GM12878 (cell line): ENCODE measurements at regions not wholly inside any gene's neighbourhood (a gene's known extent, or its start where the extent isn't known, plus 50 kb on each side); places are given as distances from the start of the nearest gene placed in this dataset.

Experiments
- ATAC-seq: fragments of 200-7000 bp; cut with Tn5 transposase; 3 replicates; pipeline ENCODE4 v1.9.1; 2020; ENCODE audit warnings: mild to moderate bottlenecking, moderate library complexity
- BruUV-seq: library from RNA; stranded (reverse); fragments of 400-500 nt; replicated peaks from 2 replicates; lab custom pipeline; 2021; lab: Mats Ljungman, UMichigan
- CTCF ChIA-PET: fragments of 300-600 bp; sonication (Branson Sonifier 250); formaldehyde crosslinking; extraction: SDS; loops from one replicate; lab custom pipeline; 2021; ENCODE audit warnings: inconsistent platforms; lab: Yijun Ruan, JAX
- POLR2A ChIA-PET: fragments of 350-600 bp; formaldehyde crosslinking; extraction: SDS; loops from one replicate; lab custom pipeline; 2021; ENCODE audit warnings: inconsistent platforms; lab: Charles Lee
- RAD21 ChIA-PET: fragments of 300-600 bp; sonication (Branson Sonifier 250); formaldehyde crosslinking; loops from one replicate; lab custom pipeline; 2023; ENCODE audit warnings: antibody characterized with exemption; ENCODE audit not compliant: unreplicated experiment; lab: Charles Lee
- SMC1A ChIA-PET: fragments of 300-600 bp; sonication (Branson Sonifier 250); formaldehyde crosslinking; loops from one replicate; lab custom pipeline; 2023; ENCODE audit not compliant: unreplicated experiment, uncharacterized antibody; lab: Charles Lee
- DNase-seq: peaks from one replicate; pipeline ENCODE4 v3.0.0-alpha.2; 2011; ENCODE audit warnings: low read depth, low spot score
- FAIRE-seq: peaks from 3 replicates; lab custom pipeline; 2011; peaks lifted over from hg19 to GRCh38; lab: Jason Lieb, UNC
- H2AFZ ChIP-seq: 2 replicates; pipeline ENCODE4 v1.6.0; 2011; ENCODE audit warnings: low read depth, low read length, control low read depth; ENCODE audit not compliant: control insufficient read depth
- H3K27ac ChIP-seq: 2 replicates; pipeline ENCODE4 v1.5.1; 2011; ENCODE audit warnings: control low read depth; ENCODE audit not compliant: control insufficient read depth, insufficient read depth
- H3K27me3 ChIP-seq, 2 experiments: replicated peaks in 1 of 2; 2 replicates each; pipeline versions ENCODE4 v1.6.0 to v1.6.1; 2011; ENCODE audit warnings: low read length in 1 of 2; ENCODE audit not compliant: control insufficient read depth in 2 of 2, insufficient read depth in 2 of 2
- H3K36me3 ChIP-seq, 2 experiments: 2 replicates each; pipeline ENCODE4 v1.5.1; 2011; ENCODE audit warnings: low read length in 1 of 2; ENCODE audit not compliant: control insufficient read depth in 2 of 2, insufficient read depth in 2 of 2
- H3K4me1 ChIP-seq: 2 replicates; pipeline ENCODE4 v1.6.1; 2011; ENCODE audit warnings: mild to moderate bottlenecking, low read length, moderate library complexity, mixed read lengths; ENCODE audit not compliant: control insufficient read depth, insufficient read depth
- H3K4me2 ChIP-seq: 2 replicates; pipeline ENCODE4 v1.6.0; 2011; ENCODE audit warnings: control low read depth; ENCODE audit not compliant: control insufficient read depth, insufficient read depth
- H3K4me3 ChIP-seq: fragments of 200-600 bp; sonication (generic); 2 replicates; pipeline ENCODE4 v1.5.1; 2016
- H3K79me2 ChIP-seq: 2 replicates; pipeline ENCODE4 v1.6.0; 2011; ENCODE audit warnings: low read length; ENCODE audit not compliant: control insufficient read depth, insufficient read depth
- H3K9ac ChIP-seq: 2 replicates; pipeline ENCODE4 v1.8.0; 2011; ENCODE audit warnings: low read length, control low read depth, mixed read lengths; ENCODE audit not compliant: control insufficient read depth, insufficient read depth
- H3K9me3 ChIP-seq: replicated peaks from 3 replicates; pipeline ENCODE4 v1.5.1; 2011; ENCODE audit warnings: mild to moderate bottlenecking, low read length; ENCODE audit not compliant: control insufficient read depth, insufficient read depth
- H4K20me1 ChIP-seq: 2 replicates; pipeline ENCODE4 v1.6.0; 2011; ENCODE audit not compliant: control insufficient read depth, insufficient read depth
- BACH1 ChIP-seq: fragments of 450-650 bp; IDR thresholded peaks from 2 replicates; pipeline ENCODE4 v1.6.1; 2017; ENCODE audit warnings: mild to moderate bottlenecking, borderline replicate concordance
- BHLHE40 ChIP-seq, 2 experiments: fragments of 450-650 bp in 1 of 2; IDR thresholded peaks; 2 replicates each; pipeline ENCODE4 v1.6.1; 2011 to 2017; ENCODE audit warnings: low read depth in 2 of 2, borderline replicate concordance in 1 of 2, improper control_type of control experiment in 1 of 2, low read length in 1 of 2, mild to moderate bottlenecking in 1 of 2
- GATAD2B ChIP-seq: fragments of 450-650 bp; conservative IDR thresholded peaks from 2 replicates; pipeline ENCODE4 v1.6.1; 2017; ENCODE audit warnings: low read depth, mild to moderate bottlenecking, moderate library complexity
- SREBF2 ChIP-seq: IDR thresholded peaks from 2 replicates; pipeline ENCODE4 v1.6.1; 2012; ENCODE audit warnings: mild to moderate bottlenecking, low read length
- in situ Hi-C: fragments of 300-500 bp; cut with MboI; formaldehyde crosslinking; loops from 9 replicates; pipeline ENCODE4 v1.14.3; 2018; ENCODE audit warnings: mixed read lengths
- intact Hi-C: fragments of 100-400 bp; cut with micrococcal nuclease; formaldehyde crosslinking; loops from one replicate; pipeline ENCODE4 v1.14.2; 2022; ENCODE audit not compliant: unreplicated experiment
- TF ChIP-seq, protein P1 (sequence below): fragments of 450-650 bp; formaldehyde crosslinking; IDR thresholded peaks from 2 replicates; pipeline ENCODE4 v1.4.0; 2020; ENCODE audit warnings: mild to moderate bottlenecking, moderate library complexity

DNA sequence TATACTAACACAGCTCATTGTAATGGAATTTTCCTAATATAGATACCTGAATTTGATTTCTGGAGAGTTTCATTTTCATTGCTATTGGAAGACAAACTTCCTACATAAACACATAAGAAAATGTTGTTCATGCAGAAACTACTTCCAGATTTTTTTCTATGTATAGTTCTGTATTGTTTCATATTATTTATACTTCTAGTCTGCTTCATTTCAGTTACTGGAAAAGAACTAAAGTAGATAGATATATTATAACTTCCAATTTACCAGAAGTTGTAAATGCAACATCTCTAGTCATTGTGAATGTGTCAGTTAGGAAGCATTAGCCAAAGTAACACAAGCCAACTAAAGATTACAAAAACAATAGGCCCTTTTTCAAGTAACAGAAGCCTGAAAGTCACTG is 147.3 kb upstream of the ZNF385D start:
- Histone ChIP-seq H3K36me3 (no peaks in the 10 kb centered on the region), H2AFZ (no peak overlapping the region), H4K20me1 (no peaks in the 10 kb centered on the region), H3K4me1 (no peaks in the 10 kb centered on the region), H3K4me3 (no peak overlapping the region), H3K9me3 (no peaks in the 10 kb centered on the region), H3K27me3 (no peaks in the 10 kb centered on the region), H3K27ac (no peak overlapping the region), H3K4me2 (no peak overlapping the region), H3K79me2 (no peaks in the 10 kb centered on the region), H3K9ac (no peak overlapping the region)
- RAD21 ChIA-PET: no interaction called here
- in situ Hi-C loops (no loop called here), intact Hi-C loops (no loop called here)
- ATAC-seq: no peak
- TF ChIP-seq GATAD2B: no peak
- no peak for TF ChIP-seq BACH1
- TF ChIP-seq BHLHE40 (IDR thresholded peaks at IDR 0.05; ENCODE audit: borderline replicate concordance in 1 of 2, low read depth in 2 of 2, low read length in 1 of 2): no peak
- TF ChIP-seq, protein P1, sequence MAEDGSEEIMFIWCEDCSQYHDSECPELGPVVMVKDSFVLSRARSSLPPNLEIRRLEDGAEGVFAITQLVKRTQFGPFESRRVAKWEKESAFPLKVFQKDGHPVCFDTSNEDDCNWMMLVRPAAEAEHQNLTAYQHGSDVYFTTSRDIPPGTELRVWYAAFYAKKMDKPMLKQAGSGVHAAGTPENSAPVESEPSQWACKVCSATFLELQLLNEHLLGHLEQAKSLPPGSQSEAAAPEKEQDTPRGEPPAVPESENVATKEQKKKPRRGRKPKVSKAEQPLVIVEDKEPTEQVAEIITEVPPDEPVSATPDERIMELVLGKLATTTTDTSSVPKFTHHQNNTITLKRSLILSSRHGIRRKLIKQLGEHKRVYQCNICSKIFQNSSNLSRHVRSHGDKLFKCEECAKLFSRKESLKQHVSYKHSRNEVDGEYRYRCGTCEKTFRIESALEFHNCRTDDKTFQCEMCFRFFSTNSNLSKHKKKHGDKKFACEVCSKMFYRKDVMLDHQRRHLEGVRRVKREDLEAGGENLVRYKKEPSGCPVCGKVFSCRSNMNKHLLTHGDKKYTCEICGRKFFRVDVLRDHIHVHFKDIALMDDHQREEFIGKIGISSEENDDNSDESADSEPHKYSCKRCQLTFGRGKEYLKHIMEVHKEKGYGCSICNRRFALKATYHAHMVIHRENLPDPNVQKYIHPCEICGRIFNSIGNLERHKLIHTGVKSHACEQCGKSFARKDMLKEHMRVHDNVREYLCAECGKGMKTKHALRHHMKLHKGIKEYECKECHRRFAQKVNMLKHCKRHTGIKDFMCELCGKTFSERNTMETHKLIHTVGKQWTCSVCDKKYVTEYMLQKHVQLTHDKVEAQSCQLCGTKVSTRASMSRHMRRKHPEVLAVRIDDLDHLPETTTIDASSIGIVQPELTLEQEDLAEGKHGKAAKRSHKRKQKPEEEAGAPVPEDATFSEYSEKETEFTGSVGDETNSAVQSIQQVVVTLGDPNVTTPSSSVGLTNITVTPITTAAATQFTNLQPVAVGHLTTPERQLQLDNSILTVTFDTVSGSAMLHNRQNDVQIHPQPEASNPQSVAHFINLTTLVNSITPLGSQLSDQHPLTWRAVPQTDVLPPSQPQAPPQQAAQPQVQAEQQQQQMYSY (CRISPR knock-in tag): no peak
- TF ChIP-seq SREBF2: no peak
- no TSS peak for BruUV-seq
- DNase-seq: no peak
- no peak for FAIRE-seq
- SMC1A ChIA-PET: no interaction called here
- CTCF ChIA-PET: no interaction called here
- POLR2A ChIA-PET: no interaction called here
